ENCODE measurements at regions not wholly inside any gene's neighbourhood (a gene's known extent, or its start where the extent isn't known, plus 50 kb on each side); places are given as distances from the start of the nearest gene placed in this dataset.

DNA sequence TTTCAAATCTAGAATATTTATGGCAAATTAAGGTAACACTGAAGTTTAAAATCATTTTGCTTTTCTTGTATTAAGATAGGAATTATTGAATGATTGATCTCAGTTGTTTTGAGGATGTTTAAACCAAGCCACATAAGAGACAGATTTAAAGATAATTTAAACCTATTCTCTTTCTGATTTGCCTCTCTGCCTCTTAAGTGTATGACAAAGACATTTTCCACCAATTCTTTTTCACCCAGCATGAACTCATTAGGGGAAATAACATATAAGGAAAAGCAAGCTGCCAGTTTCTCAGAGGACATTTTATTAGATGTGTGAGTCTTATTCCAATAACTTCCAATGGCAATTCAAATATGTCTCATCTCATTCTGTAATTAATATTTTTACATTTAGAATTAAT, 568.3 kb upstream of the MEF2C start:
- dilution Hi-C loops (cut with HindIII; ENCODE audit: low sequenced_read_pairs, unreplicated experiment) (no loop called here), intact Hi-C loops (cut with micrococcal nuclease) (no loop called here), in situ Hi-C loops (cut with MboI; ENCODE audit: low sequenced_read_pairs) (no loop called here)
- DNase-seq, result no peak
- Histone ChIP-seq H3K56ac (ENCODE audit: extremely low read depth, insufficient read depth, low read length) (no peak overlapping the region), H4K8ac (ENCODE audit: low read depth in 2 of 2, low read length in 2 of 2) (no peak overlapping the region), H3K14ac (replicated peaks; ENCODE audit: low read depth, low read length) (no peak overlapping the region), H2BK15ac (ENCODE audit: low read depth, low read length) (no peak overlapping the region), H3K9ac (ENCODE audit: low read depth, low read length) (no peak overlapping the region), H2BK5ac (ENCODE audit: low read depth, low read length, poor library complexity, severe bottlenecking) (no peak overlapping the region), H2AK9ac (replicated peaks; ENCODE audit: low read depth, low read length, poor library complexity) (no peak overlapping the region), H3K4me2 (ENCODE audit: low read depth, low read length) (no peak overlapping the region), H2AFZ (replicated peaks; ENCODE audit: low read length, poor library complexity) (no peak overlapping the region), H3K27me3 (ENCODE audit: control insufficient read depth, insufficient read depth, low read length) (no peaks in the 10 kb centered on the region), H4K20me1 (ENCODE audit: insufficient read depth, low read length) (no peaks in the 10 kb centered on the region), H3K9me1 (ENCODE audit: insufficient read depth, low read length) (no peaks in the 10 kb centered on the region), H3K27ac (ENCODE audit: insufficient read depth, low read length) (no peak overlapping the region), H3K4me1 (ENCODE audit: control insufficient read depth, insufficient read depth, low read length) (no peaks in the 10 kb centered on the region), H4K91ac (ENCODE audit: insufficient read depth, low read depth, low read length) (no peak overlapping the region), H3K23ac (ENCODE audit: low read depth, low read length) (no peak overlapping the region), H4K5ac (ENCODE audit: low read depth, low read length) (no peak overlapping the region), H2BK20ac (ENCODE audit: low read depth, low read length) (no peak overlapping the region), H3K4me3 (ENCODE audit: insufficient read depth, low read depth, low read length) (no peak overlapping the region), H3K18ac (ENCODE audit: low read depth, low read length) (no peak overlapping the region), H3K4ac (ENCODE audit: low read depth, low read length) (no peak overlapping the region), H3K36me3 (ENCODE audit: control insufficient read depth, insufficient read depth, low read length) (no peaks in the 10 kb centered on the region), H2BK120ac (ENCODE audit: low read depth, low read length) (no peak overlapping the region), H3K9me3 (ENCODE audit: control insufficient read depth, insufficient read depth, low read length) (no peaks in the 10 kb centered on the region), H2AK5ac (ENCODE audit: low read depth, low read length) (no peak overlapping the region), H3K79me1 (ENCODE audit: low read depth in 1 of 2, low read length in 2 of 2) (no peaks in the 10 kb centered on the region)
- ChIA-PET CTCF (no interaction called here), POLR2A (ENCODE audit: unreplicated experiment) (no interaction called here)
- BruUV-seq (replicated peaks), result no TSS peak
- no peak for ATAC-seq (ENCODE audit: low read depth)
- TF ChIP-seq, protein P1, sequence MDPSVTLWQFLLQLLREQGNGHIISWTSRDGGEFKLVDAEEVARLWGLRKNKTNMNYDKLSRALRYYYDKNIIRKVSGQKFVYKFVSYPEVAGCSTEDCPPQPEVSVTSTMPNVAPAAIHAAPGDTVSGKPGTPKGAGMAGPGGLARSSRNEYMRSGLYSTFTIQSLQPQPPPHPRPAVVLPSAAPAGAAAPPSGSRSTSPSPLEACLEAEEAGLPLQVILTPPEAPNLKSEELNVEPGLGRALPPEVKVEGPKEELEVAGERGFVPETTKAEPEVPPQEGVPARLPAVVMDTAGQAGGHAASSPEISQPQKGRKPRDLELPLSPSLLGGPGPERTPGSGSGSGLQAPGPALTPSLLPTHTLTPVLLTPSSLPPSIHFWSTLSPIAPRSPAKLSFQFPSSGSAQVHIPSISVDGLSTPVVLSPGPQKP (IDR thresholded peaks at IDR 0.05; ENCODE audit: borderline replicate concordance, low read depth, low read length), result no peak
- TF ChIP-seq CHD1 (IDR thresholded peaks at IDR 0.05; ENCODE audit: low read depth, low read length) (no peak), RCOR1 (IDR thresholded peaks at IDR 0.05; ENCODE audit: insufficient replicate concordance, low read length) (no peak), MAZ (IDR thresholded peaks at IDR 0.05; ENCODE audit: borderline replicate concordance, low read depth, low read length) (no peak), RAD21 (IDR thresholded peaks at IDR 0.05; ENCODE audit: low read length) (no peak), CEBPB (IDR thresholded peaks at IDR 0.05; ENCODE audit: low read depth, low read length) (no peak), NFE2L2 (IDR thresholded peaks at IDR 0.05; ENCODE audit: low read depth, low read length) (no peak), POLR2A (IDR thresholded peaks at IDR 0.05; ENCODE audit: low read depth, low read length) (no peak)
- TF ChIP-seq, protein P2, sequence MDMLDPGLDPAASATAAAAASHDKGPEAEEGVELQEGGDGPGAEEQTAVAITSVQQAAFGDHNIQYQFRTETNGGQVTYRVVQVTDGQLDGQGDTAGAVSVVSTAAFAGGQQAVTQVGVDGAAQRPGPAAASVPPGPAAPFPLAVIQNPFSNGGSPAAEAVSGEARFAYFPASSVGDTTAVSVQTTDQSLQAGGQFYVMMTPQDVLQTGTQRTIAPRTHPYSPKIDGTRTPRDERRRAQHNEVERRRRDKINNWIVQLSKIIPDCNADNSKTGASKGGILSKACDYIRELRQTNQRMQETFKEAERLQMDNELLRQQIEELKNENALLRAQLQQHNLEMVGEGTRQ (IDR thresholded peaks at IDR 0.05; ENCODE audit: low read depth, low read length), result no peak
